Mesendoderm (in vitro differentiated cells): ENCODE measurements at regions not wholly inside any gene's neighbourhood (a gene's known extent, or its start where the extent isn't known, plus 50 kb on each side); places are given as distances from the start of the nearest gene placed in this dataset.

Experiments
- DNase-seq: peaks from one replicate; pipeline ENCODE4 v3.0.0; 2013
- H2AK5ac ChIP-seq: 2 replicates; pipeline ENCODE4 v1.6.1; 2013; ENCODE audit warnings: low read length, inconsistent platforms
- H2BK120ac ChIP-seq: 2 replicates; pipeline ENCODE4 v1.6.1; 2013; ENCODE audit warnings: low read depth, mild to moderate bottlenecking, low read length, moderate library complexity, mixed read lengths
- H2BK15ac ChIP-seq: replicated peaks from 2 replicates; pipeline ENCODE4 v1.6.1; 2013; ENCODE audit warnings: low read depth, mild to moderate bottlenecking, moderate library complexity
- H2BK5ac ChIP-seq: 2 replicates; pipeline ENCODE4 v1.6.1; 2013; ENCODE audit warnings: low read length, inconsistent platforms
- H3K18ac ChIP-seq: 2 replicates; pipeline ENCODE4 v1.6.1; 2013; ENCODE audit warnings: mild to moderate bottlenecking, low read length, mixed read lengths
- H3K23ac ChIP-seq: one replicate; pipeline ENCODE4 v1.6.1; 2013; ENCODE audit warnings: low read length
- H3K27ac ChIP-seq: 2 replicates; pipeline ENCODE4 v1.5.1; 2013; ENCODE audit warnings: low read depth, mild to moderate bottlenecking, inconsistent platforms, low read length, moderate library complexity
- H3K27me3 ChIP-seq: 2 replicates; pipeline ENCODE4 v1.6.1; 2013; ENCODE audit warnings: low read length, control low read depth, mild to moderate bottlenecking, inconsistent platforms; ENCODE audit not compliant: insufficient read depth, poor library complexity
- H3K36me3 ChIP-seq: 2 replicates; pipeline ENCODE4 v1.6.1; 2013; ENCODE audit warnings: low read length, inconsistent platforms; ENCODE audit not compliant: control insufficient read depth, insufficient read depth
- H3K4ac ChIP-seq: one replicate; pipeline ENCODE4 v1.6.1; 2013; ENCODE audit warnings: low read depth, mild to moderate bottlenecking, low read length, moderate library complexity
- H3K4me1 ChIP-seq: 2 replicates; pipeline ENCODE4 v1.6.1; 2013; ENCODE audit warnings: low read depth, low read length, inconsistent platforms; ENCODE audit not compliant: control insufficient read depth
- H3K4me2 ChIP-seq: 2 replicates; pipeline ENCODE4 v1.6.1; 2013; ENCODE audit warnings: low read length
- H3K4me3 ChIP-seq: 2 replicates; pipeline ENCODE4 v1.5.1; 2013; ENCODE audit warnings: mild to moderate bottlenecking, low read length
- H3K56ac ChIP-seq: one replicate; pipeline ENCODE4 v1.6.1; 2013; ENCODE audit warnings: low read length
- H3K79me1 ChIP-seq: 2 replicates; pipeline ENCODE4 v1.6.1; 2013; ENCODE audit warnings: low read length, inconsistent platforms
- H3K79me2 ChIP-seq: 2 replicates; pipeline ENCODE4 v1.6.1; 2013; ENCODE audit warnings: mild to moderate bottlenecking, low read length; ENCODE audit not compliant: control insufficient read depth, insufficient read depth
- H3K9ac ChIP-seq: 2 replicates; pipeline ENCODE4 v1.6.1; 2013; ENCODE audit warnings: low read length, inconsistent platforms
- H4K5ac ChIP-seq: one replicate; pipeline ENCODE4 v1.6.1; 2013; ENCODE audit warnings: low read length
- H4K8ac ChIP-seq: one replicate; pipeline ENCODE4 v1.6.1; 2013; ENCODE audit warnings: low read depth, mild to moderate bottlenecking, control low read depth, low read length, moderate library complexity
- WGBS: extraction: QIAGEN DNeasy Blood & Tissue Kit; methylation state at CpG from one replicate; pipeline ENCODE4 v1.1.7; 2013; ENCODE audit warnings: low lambda C conversion rate, missing lambda C conversion rate; ENCODE audit not compliant: insufficient coverage; ENCODE audit errors: extremely low coverage; 5-methylcytosine and 5-hydroxymethylcytosine counted together

- H3K27ac ChIP-seq: no peak overlapping the region
- H3K56ac ChIP-seq: no peak overlapping the region
- DNase-seq: no peak
- no peak overlapping the region for H4K8ac ChIP-seq
- H3K18ac ChIP-seq: no peak overlapping the region
- no peaks in the 10 kb centered on the region for H3K4me1 ChIP-seq
- H4K5ac ChIP-seq: no peak overlapping the region
- H2AK5ac ChIP-seq: no peak overlapping the region
- H3K4ac ChIP-seq: no peak overlapping the region
- no CpG with 5 or more reads among the region's 4 CpGs for WGBS
- H3K36me3 ChIP-seq: no peaks in the 10 kb centered on the region
- no peak overlapping the region for H3K23ac ChIP-seq
- H2BK120ac ChIP-seq: no peak overlapping the region
- no peak overlapping the region for H3K4me3 ChIP-seq
- no peak overlapping the region for H3K9ac ChIP-seq
- no peak overlapping the region for H2BK15ac ChIP-seq
- H2BK5ac ChIP-seq: no peak overlapping the region
- H3K79me1 ChIP-seq: no peaks in the 10 kb centered on the region
- no peaks in the 10 kb centered on the region for H3K27me3 ChIP-seq
- H3K4me2 ChIP-seq: no peak overlapping the region
- no peaks in the 10 kb centered on the region for H3K79me2 ChIP-seq
Observed at GRCh38 chr5:87787086-87787485, 374.4 kb upstream of the CCNH start.

- Histone ChIP-seq H3K4me1 (no peaks in the 10 kb centered on the region), H3K36me3 (no peaks in the 10 kb centered on the region), H4K5ac (no peak overlapping the region), H3K4ac (no peak overlapping the region), H2BK120ac (no peak overlapping the region), H2BK5ac (no peak overlapping the region), H3K4me2 (no peak overlapping the region), H3K79me1 (no peaks in the 10 kb centered on the region), H3K79me2 (no peaks in the 10 kb centered on the region), H2BK15ac (no peak overlapping the region), H3K4me3 (no peak overlapping the region), H2AK5ac (no peak overlapping the region), H3K18ac (no peak overlapping the region), H3K56ac (no peak overlapping the region), H4K8ac (no peak overlapping the region), H3K9ac (no peak overlapping the region), H3K23ac (no peak overlapping the region), H3K27me3 (no peaks in the 10 kb centered on the region), H3K27ac (no peak overlapping the region)
- no CpG with 5 or more reads among the region's 1 CpG for WGBS
- no peak for DNase-seq
Observed at GRCh38 chr5:87786471-87786870, 373.7 kb upstream of the CCNH start.

- WGBS: no CpG with 5 or more reads among the region's 4 CpGs
- Histone ChIP-seq H3K4me2 (no peak overlapping the region), H3K4me3 (no peak overlapping the region), H2AK5ac (no peak overlapping the region), H3K4me1 (no peaks in the 10 kb centered on the region), H3K4ac (no peak overlapping the region), H2BK15ac (no peak overlapping the region), H2BK120ac (no peak overlapping the region), H3K27ac (no peak overlapping the region), H4K5ac (no peak overlapping the region), H3K23ac (no peak overlapping the region), H3K36me3 (no peaks in the 10 kb centered on the region), H3K27me3 (no peaks in the 10 kb centered on the region), H3K79me1 (no peaks in the 10 kb centered on the region), H4K8ac (no peak overlapping the region), H3K79me2 (no peaks in the 10 kb centered on the region), H3K56ac (no peak overlapping the region), H3K9ac (no peak overlapping the region), H3K18ac (no peak overlapping the region), H2BK5ac (no peak overlapping the region)
- DNase-seq: no peak
Observed at GRCh38 chr5:87785554-87786335, 373.0 kb upstream of the CCNH start.

- no peak overlapping the region for H4K5ac ChIP-seq
- no CpG with 5 or more reads among the region's 4 CpGs for WGBS
Observed at GRCh38 chr5:87784879-87785495, 372.3 kb upstream of the CCNH start.

GRCh38 chr5:87784311-87784710, 371.6 kb upstream of the CCNH start:
- no peak overlapping the region for H3K4ac ChIP-seq
- H3K23ac ChIP-seq: no peak overlapping the region
- no peaks in the 10 kb centered on the region for H3K79me1 ChIP-seq
- H3K79me2 ChIP-seq: no peaks in the 10 kb centered on the region
- no peak overlapping the region for H4K8ac ChIP-seq
- H3K27ac ChIP-seq: no peak overlapping the region
- no CpG with 5 or more reads among the region's 1 CpG for WGBS
- no peaks in the 10 kb centered on the region for H3K4me1 ChIP-seq
- no peak overlapping the region for H3K4me3 ChIP-seq
- H3K36me3 ChIP-seq: no peaks in the 10 kb centered on the region
- no peak overlapping the region for H4K5ac ChIP-seq
- H2BK5ac ChIP-seq: no peak overlapping the region
- no peak overlapping the region for H2BK15ac ChIP-seq
- no peak overlapping the region for H2AK5ac ChIP-seq
- no peak for DNase-seq
- H3K18ac ChIP-seq: no peak overlapping the region
- H2BK120ac ChIP-seq: no peak overlapping the region
- H3K4me2 ChIP-seq: no peak overlapping the region
- H3K56ac ChIP-seq: no peak overlapping the region
- H3K9ac ChIP-seq: no peak overlapping the region
- H3K27me3 ChIP-seq: no peaks in the 10 kb centered on the region

More at GRCh38 chr5:87784879-87785495, 372.3 kb upstream of the CCNH start:
- Histone ChIP-seq H3K27ac (no peak overlapping the region), H3K27me3 (no peaks in the 10 kb centered on the region), H3K23ac (no peak overlapping the region), H3K79me1 (no peaks in the 10 kb centered on the region), H2BK5ac (no peak overlapping the region), H3K18ac (no peak overlapping the region), H3K4me2 (no peak overlapping the region), H2BK120ac (no peak overlapping the region), H3K4me3 (no peak overlapping the region), H4K8ac (no peak overlapping the region), H2BK15ac (no peak overlapping the region), H2AK5ac (no peak overlapping the region), H3K79me2 (no peaks in the 10 kb centered on the region), H3K36me3 (no peaks in the 10 kb centered on the region), H3K9ac (no peak overlapping the region), H3K4me1 (no peaks in the 10 kb centered on the region), H3K56ac (no peak overlapping the region), H3K4ac (no peak overlapping the region)
- no peak for DNase-seq
